ENCODE measurements at regions not wholly inside any gene's neighbourhood (a gene's known extent, or its start where the extent isn't known, plus 50 kb on each side); places are given as distances from the start of the nearest gene placed in this dataset.
"Not testable (repeated sequence)": the region's sequence is repeated elsewhere in the genome, so short reads cannot be mapped to it uniquely, and the experiment has no call there.

DNA sequence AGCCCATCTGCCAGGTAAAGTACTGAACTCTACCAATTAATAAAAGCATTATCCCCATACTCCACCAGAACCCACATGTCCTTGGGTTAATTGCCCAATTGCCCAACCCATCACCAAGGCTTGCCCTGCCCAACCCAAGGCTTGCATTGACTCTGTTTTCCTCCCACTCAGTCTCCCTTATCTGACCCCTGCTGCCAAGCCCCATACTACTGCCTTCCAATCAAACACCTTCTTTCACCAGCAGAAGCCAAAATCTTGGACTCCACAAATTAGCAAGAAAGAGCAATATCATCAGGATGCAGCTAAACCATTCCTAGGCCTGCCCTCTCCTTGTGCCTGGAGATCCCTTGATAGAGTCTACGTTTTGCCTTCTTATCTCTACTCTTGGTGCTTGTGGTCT is 602.9 kb downstream of the NTRK3 start:
- DNase-seq, result no peak
- H3K27ac ChIP-seq, result no peak overlapping the region
- TF ChIP-seq POLR2AphosphoS5 (IDR thresholded peaks at IDR 0.05), result no peak
- no peak for TF ChIP-seq POLR2A (IDR thresholded peaks at IDR 0.05)
- TF ChIP-seq, protein P1, sequence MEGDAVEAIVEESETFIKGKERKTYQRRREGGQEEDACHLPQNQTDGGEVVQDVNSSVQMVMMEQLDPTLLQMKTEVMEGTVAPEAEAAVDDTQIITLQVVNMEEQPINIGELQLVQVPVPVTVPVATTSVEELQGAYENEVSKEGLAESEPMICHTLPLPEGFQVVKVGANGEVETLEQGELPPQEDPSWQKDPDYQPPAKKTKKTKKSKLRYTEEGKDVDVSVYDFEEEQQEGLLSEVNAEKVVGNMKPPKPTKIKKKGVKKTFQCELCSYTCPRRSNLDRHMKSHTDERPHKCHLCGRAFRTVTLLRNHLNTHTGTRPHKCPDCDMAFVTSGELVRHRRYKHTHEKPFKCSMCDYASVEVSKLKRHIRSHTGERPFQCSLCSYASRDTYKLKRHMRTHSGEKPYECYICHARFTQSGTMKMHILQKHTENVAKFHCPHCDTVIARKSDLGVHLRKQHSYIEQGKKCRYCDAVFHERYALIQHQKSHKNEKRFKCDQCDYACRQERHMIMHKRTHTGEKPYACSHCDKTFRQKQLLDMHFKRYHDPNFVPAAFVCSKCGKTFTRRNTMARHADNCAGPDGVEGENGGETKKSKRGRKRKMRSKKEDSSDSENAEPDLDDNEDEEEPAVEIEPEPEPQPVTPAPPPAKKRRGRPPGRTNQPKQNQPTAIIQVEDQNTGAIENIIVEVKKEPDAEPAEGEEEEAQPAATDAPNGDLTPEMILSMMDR (IDR thresholded peaks at IDR 0.05 in 8 of 11, conservative IDR thresholded peaks at IDR 0.05 in 3 of 11), result no peak
- no peaks in the 10 kb centered on the region for H3K27me3 ChIP-seq (replicated peaks in 1 of 7)
- intact Hi-C loops (cut with DNase I; ENCODE audit: low total_unique reads), result no loop called here
- no peaks in the 10 kb centered on the region for H3K9me3 ChIP-seq
- no peak overlapping the region for H3K4me3 ChIP-seq
- H3K36me3 ChIP-seq, result no peaks in the 10 kb centered on the region
- 67 to 85% (median 80%) methylated on average over 1 of the region's 1 CpG for WGBS, 5 donors
- H3K4me1 ChIP-seq, result no peaks in the 10 kb centered on the region

DNA sequence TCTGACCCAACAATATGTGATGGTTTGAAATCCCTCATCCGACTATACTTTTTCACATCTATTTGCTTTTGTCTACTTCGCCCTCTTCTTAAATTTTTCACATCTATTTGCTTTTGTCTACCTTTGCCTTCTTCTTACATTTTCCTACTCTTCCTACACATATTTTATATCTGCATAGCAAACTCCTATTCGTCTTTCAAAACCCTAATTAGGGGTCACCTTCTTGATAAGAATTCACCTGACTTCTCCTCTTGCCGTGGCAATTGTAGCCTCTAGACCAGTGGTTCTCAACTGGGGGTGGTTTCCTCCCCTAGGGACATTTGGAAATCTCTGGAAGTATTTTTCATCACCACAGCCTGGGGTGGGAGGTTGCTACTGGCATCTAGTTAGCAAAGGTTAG is 607.4 kb downstream of the NTRK3 start:
- WGBS, 5 donors, result 85 to 89% (median 87%) methylated on average over 4 of the region's 4 CpGs
- TF ChIP-seq POLR2AphosphoS5 (IDR thresholded peaks at IDR 0.05), result no peak
- TF ChIP-seq, protein P1 (IDR thresholded peaks at IDR 0.05 in 8 of 11, conservative IDR thresholded peaks at IDR 0.05 in 3 of 11), result no peak
- no peak for TF ChIP-seq POLR2A (IDR thresholded peaks at IDR 0.05)
- H3K27me3 ChIP-seq (replicated peaks in 1 of 7), result no peaks in the 10 kb centered on the region
- no peak for DNase-seq
- no peak overlapping the region for H3K4me3 ChIP-seq
- no peaks in the 10 kb centered on the region for H3K36me3 ChIP-seq
- no peaks in the 10 kb centered on the region for H3K4me1 ChIP-seq
- no peaks in the 10 kb centered on the region for H3K9me3 ChIP-seq
- intact Hi-C loops (cut with DNase I; ENCODE audit: low total_unique reads), result no loop called here
- H3K27ac ChIP-seq, result no peak overlapping the region

DNA sequence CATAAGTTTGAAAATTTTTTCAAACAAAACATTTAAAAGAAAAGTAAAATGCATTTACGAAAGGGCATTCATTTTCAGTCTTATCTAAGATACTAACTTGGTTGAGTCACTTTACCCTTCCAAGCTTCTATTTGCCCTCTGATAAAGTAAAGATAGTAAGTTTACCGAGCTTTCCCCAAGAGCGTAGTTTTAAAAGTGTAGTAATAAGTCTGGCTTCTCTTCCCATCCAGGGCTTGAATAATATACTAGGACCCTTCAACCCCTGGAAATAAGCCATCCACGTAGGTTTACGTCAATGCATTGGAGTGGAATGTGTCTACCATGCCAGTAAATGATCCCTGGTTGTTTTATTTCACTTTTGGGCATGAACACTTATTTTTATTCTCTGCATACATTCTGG is 608.3 kb downstream of the NTRK3 start:
- no peak for DNase-seq
- intact Hi-C loops (cut with DNase I; ENCODE audit: low total_unique reads), result no loop called here
- Histone ChIP-seq H3K9me3 (no peaks in the 10 kb centered on the region), H3K4me1 (no peaks in the 10 kb centered on the region), H3K27me3 (replicated peaks in 1 of 7) (no peaks in the 10 kb centered on the region), H3K4me3 (no peak overlapping the region), H3K36me3 (no peaks in the 10 kb centered on the region), H3K27ac (no peak overlapping the region)
- TF ChIP-seq, protein P1 (IDR thresholded peaks at IDR 0.05 in 8 of 11, conservative IDR thresholded peaks at IDR 0.05 in 3 of 11), result no peak
- TF ChIP-seq POLR2A (IDR thresholded peaks at IDR 0.05) (no peak), POLR2AphosphoS5 (IDR thresholded peaks at IDR 0.05) (no peak)
- WGBS, 5 donors, result 56 to 75% (median 72%) methylated on average over 5 of the region's 5 CpGs

DNA sequence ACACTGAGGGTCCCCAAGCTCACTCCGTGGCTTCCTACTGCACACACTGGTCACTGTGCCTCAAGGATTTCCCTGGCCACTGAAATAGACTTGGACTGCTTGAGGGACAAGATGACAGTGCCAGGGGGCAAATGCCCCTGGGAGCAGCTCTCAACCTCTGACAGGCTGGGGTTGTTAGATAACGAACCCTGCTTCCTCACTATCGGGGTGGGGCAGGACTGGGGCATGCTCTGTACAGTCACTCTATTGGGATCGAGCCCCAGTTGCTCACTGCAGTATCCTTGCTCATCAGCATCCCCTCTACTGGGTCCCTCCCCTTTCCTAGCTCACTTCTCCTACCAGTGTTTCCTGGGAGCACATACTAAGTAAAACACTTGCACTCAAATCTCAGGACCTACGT is 610.8 kb downstream of the NTRK3 start:
- WGBS, 5 donors, result 69 to 74% (median 71%) methylated on average over 4 to 5 of the region's 5 CpGs

DNA sequence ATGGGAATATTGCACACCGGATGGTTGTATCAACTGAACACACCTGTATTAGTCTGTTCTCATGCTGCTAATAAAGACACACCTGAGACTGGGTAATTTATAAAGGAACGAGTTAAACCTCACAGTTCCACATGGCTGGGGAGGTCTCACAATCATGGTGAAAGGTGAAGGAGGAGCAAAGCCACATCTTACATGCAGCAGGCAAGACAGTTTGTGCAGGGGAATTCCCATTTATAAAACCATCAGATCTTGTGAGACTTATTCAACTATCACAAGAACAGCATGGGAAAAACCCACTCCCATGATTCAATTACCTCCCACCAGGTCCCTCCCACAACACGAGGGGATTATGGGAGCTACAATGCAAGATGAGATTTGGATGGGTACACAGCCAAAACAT is 613.5 kb downstream of the NTRK3 start:
- H3K27me3 ChIP-seq (replicated peaks in 1 of 7); H3K9me3 ChIP-seq; DNase-seq; H3K4me3 ChIP-seq; H3K27ac ChIP-seq; H3K4me1 ChIP-seq; intact Hi-C loops (cut with DNase I; ENCODE audit: low total_unique reads); H3K36me3 ChIP-seq: not testable (repeated sequence)
- 64 to 79% (median 68%) methylated on average over 3 of the region's 3 CpGs for WGBS, 5 donors

More for the DNA sequence above, 610.8 kb downstream of the NTRK3 start:
- Histone ChIP-seq H3K27me3 (replicated peaks in 1 of 7) (no peaks in the 10 kb centered on the region), H3K36me3 (no peaks in the 10 kb centered on the region), H3K9me3 (no peaks in the 10 kb centered on the region), H3K4me3 (no peak overlapping the region), H3K27ac (no peak overlapping the region), H3K4me1 (no peaks in the 10 kb centered on the region)
- DNase-seq, result no peak
- TF ChIP-seq, protein P1 (IDR thresholded peaks at IDR 0.05 in 8 of 11, conservative IDR thresholded peaks at IDR 0.05 in 3 of 11), result no peak
- no peak for TF ChIP-seq POLR2A (IDR thresholded peaks at IDR 0.05)
- no peak for TF ChIP-seq POLR2AphosphoS5 (IDR thresholded peaks at IDR 0.05)
- intact Hi-C loops (cut with DNase I; ENCODE audit: low total_unique reads), result no loop called here
